ENCODE measurements at regions not wholly inside any gene's neighbourhood (a gene's known extent, or its start where the extent isn't known, plus 50 kb on each side); places are given as distances from the start of the nearest gene placed in this dataset.
A peak's percentile ranks its signal among the peaks of the same experiment; 100 is the strongest.

DNA sequence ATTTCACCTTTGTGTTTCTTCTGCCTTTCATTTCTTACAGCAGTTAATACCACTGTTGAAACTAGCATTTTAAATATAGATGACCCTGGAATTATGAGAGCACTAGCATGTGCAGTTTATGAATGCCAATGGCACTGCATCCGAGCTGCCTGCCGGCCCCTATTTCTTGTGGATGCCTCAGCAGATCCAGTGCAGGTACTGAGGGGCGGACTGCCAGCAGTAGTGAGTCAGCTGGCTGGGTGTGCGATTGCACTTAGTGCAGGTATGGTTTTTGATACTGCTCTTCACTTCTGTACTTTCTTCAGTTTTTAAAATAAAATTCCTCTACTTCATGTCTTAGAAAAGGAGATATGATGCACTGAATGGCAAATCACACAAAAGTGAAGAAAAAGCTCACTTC is 453.0 kb downstream of the DIPK2A start:
- FAIRE-seq (no peak), DNase-seq (ENCODE audit: insufficient read length, low spot score) (no peak)
- no peak for TF ChIP-seq POLR2AphosphoS5 (IDR thresholded peaks at IDR 0.05; ENCODE audit: low read depth, low read length)
- no peak for TF ChIP-seq POU2F2 (IDR thresholded peaks at IDR 0.05; ENCODE audit: low read depth, low read length)
- no peak for TF ChIP-seq POLR2A (IDR thresholded peaks at IDR 0.05; ENCODE audit: low read depth, low read length)
- TF ChIP-seq TAF1 (IDR thresholded peaks at IDR 0.05; ENCODE audit: low read depth, low read length), result no peak
- no peak for TF ChIP-seq PAX5 (IDR thresholded peaks at IDR 0.05; ENCODE audit: insufficient read depth, low read length, severe bottlenecking)
- TF ChIP-seq SPI1 (IDR thresholded peaks at IDR 0.05; ENCODE audit: low read depth, low read length), result no peak

GRCh38 chr3:144426366-144426765 is 454.7 kb downstream of the DIPK2A start:
- TF ChIP-seq TAF1 (IDR thresholded peaks at IDR 0.05; ENCODE audit: low read depth, low read length), result no peak
- TF ChIP-seq SPI1 (IDR thresholded peaks at IDR 0.05; ENCODE audit: low read depth, low read length), result no peak
- TF ChIP-seq POLR2A (IDR thresholded peaks at IDR 0.05; ENCODE audit: low read depth, low read length), result no peak
- TF ChIP-seq POLR2AphosphoS5 (IDR thresholded peaks at IDR 0.05; ENCODE audit: low read depth, low read length), result no peak
- no peak for TF ChIP-seq POU2F2 (IDR thresholded peaks at IDR 0.05; ENCODE audit: low read depth, low read length)
- no peak for DNase-seq (ENCODE audit: insufficient read length, low spot score)
- no peak for FAIRE-seq

- FAIRE-seq, result no peak
- TF ChIP-seq SPI1 (IDR thresholded peaks at IDR 0.05; ENCODE audit: low read depth, low read length) (no peak), TAF1 (IDR thresholded peaks at IDR 0.05; ENCODE audit: low read depth, low read length) (no peak), PAX5 (IDR thresholded peaks at IDR 0.05; ENCODE audit: insufficient read depth, low read length, severe bottlenecking) (no peak), POLR2AphosphoS5 (IDR thresholded peaks at IDR 0.05; ENCODE audit: low read depth, low read length) (no peak), POLR2A (IDR thresholded peaks at IDR 0.05; ENCODE audit: low read depth, low read length) (no peak), POU2F2 (IDR thresholded peaks at IDR 0.05; ENCODE audit: low read depth, low read length) (no peak)
- no peak for DNase-seq (ENCODE audit: insufficient read length, low spot score)
Measured at GRCh38 chr3:144426967-144427366, 455.3 kb downstream of the DIPK2A start.

DNA sequence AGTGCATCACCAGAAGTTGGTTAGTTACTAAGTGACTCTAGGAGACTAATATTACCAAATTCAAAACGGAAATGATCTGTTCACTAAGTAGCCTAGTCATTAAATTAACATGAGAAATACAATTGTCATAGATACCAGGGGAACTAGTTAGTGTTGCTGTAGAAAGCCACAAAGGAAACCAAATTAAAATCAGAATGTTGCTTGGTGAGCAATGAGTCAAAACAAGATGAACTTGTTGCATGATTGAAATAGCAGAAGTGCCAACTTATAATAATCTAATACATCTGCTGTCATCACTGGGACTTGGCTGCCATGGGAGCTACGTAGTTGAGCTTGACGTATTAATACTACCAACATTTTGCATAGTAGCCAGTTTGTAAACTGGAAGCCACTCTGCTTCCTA is 458.1 kb downstream of the DIPK2A start:
- DNase-seq (ENCODE audit: insufficient read length, low spot score), result no peak
- FAIRE-seq, result peak; percentile 85
- no peak for TF ChIP-seq POLR2A (IDR thresholded peaks at IDR 0.05; ENCODE audit: low read depth, low read length)
- no peak for TF ChIP-seq TAF1 (IDR thresholded peaks at IDR 0.05; ENCODE audit: low read depth, low read length)
- TF ChIP-seq PAX5 (IDR thresholded peaks at IDR 0.05; ENCODE audit: insufficient read depth, low read length, severe bottlenecking), result no peak
- peak; percentile 91 for TF ChIP-seq SPI1 (IDR thresholded peaks at IDR 0.05; ENCODE audit: low read depth, low read length)

GRCh38 chr3:144431134-144431533 is 459.5 kb downstream of the DIPK2A start:
- FAIRE-seq (peak; percentile 65), DNase-seq (ENCODE audit: insufficient read length, low spot score) (no peak)
- no peak for TF ChIP-seq POLR2AphosphoS5 (IDR thresholded peaks at IDR 0.05; ENCODE audit: low read depth, low read length)
- TF ChIP-seq POLR2A (IDR thresholded peaks at IDR 0.05; ENCODE audit: low read depth, low read length), result no peak
- no peak for TF ChIP-seq SPI1 (IDR thresholded peaks at IDR 0.05; ENCODE audit: low read depth, low read length)
- no peak for TF ChIP-seq POU2F2 (IDR thresholded peaks at IDR 0.05; ENCODE audit: low read depth, low read length)
- TF ChIP-seq TAF1 (IDR thresholded peaks at IDR 0.05; ENCODE audit: low read depth, low read length), result no peak
- no peak for TF ChIP-seq PAX5 (IDR thresholded peaks at IDR 0.05; ENCODE audit: insufficient read depth, low read length, severe bottlenecking)

DNA sequence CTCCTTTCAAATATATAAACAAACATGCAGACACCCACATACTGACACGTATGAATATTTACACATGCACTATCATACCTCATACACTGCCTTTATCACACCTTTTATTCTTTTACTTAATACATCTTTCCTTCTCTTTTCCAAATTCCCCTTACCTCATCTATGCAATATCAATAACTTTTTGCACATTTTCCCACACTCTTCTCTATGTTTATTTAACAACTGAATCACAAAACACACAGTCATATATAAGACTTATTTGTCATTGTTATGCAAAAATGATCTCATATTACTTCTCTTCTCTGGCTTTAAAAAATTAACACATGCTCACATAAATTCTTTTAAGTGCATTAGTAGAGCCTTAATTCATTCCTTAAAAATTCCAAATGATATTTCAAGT is 461.4 kb downstream of the DIPK2A start:
- TF ChIP-seq POLR2AphosphoS5 (IDR thresholded peaks at IDR 0.05; ENCODE audit: low read depth, low read length) (no peak), POU2F2 (IDR thresholded peaks at IDR 0.05; ENCODE audit: low read depth, low read length) (no peak), TAF1 (IDR thresholded peaks at IDR 0.05; ENCODE audit: low read depth, low read length) (no peak), POLR2A (IDR thresholded peaks at IDR 0.05; ENCODE audit: low read depth, low read length) (no peak), SPI1 (IDR thresholded peaks at IDR 0.05; ENCODE audit: low read depth, low read length) (no peak), PAX5 (IDR thresholded peaks at IDR 0.05; ENCODE audit: insufficient read depth, low read length, severe bottlenecking) (no peak)
- peak; percentile 52 for FAIRE-seq
- DNase-seq (ENCODE audit: insufficient read length, low spot score), result no peak

DNA sequence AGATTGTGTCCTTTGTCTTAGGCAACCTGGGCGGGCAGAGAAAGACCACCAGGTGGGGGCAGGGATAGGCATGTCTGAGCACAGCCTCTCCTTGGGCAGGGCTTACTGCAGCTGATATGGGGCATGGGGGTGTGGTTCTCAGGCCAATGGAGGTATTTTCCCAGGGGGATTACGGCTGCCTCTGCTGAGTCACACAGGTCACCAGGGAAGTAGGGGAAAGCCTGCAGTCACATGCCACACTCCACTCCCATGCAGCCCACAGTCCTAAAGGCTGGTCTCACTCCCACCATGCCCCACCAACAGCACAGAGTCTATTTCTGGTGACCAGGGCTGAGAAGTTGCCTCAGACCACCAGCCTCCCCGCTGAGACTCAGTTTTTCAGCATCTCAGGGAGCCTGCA is 466.4 kb downstream of the DIPK2A start:
- no peak for TF ChIP-seq SPI1 (IDR thresholded peaks at IDR 0.05; ENCODE audit: low read depth, low read length)
- TF ChIP-seq POLR2AphosphoS5 (IDR thresholded peaks at IDR 0.05; ENCODE audit: low read depth, low read length), result no peak
- no peak for TF ChIP-seq POLR2A (IDR thresholded peaks at IDR 0.05; ENCODE audit: low read depth, low read length)
- TF ChIP-seq PAX5 (IDR thresholded peaks at IDR 0.05; ENCODE audit: insufficient read depth, low read length, severe bottlenecking), result no peak
- TF ChIP-seq POU2F2 (IDR thresholded peaks at IDR 0.05; ENCODE audit: low read depth, low read length), result no peak
- no peak for TF ChIP-seq TAF1 (IDR thresholded peaks at IDR 0.05; ENCODE audit: low read depth, low read length)
- DNase-seq (ENCODE audit: insufficient read length, low spot score), result no peak
- FAIRE-seq, result no peak

DNA sequence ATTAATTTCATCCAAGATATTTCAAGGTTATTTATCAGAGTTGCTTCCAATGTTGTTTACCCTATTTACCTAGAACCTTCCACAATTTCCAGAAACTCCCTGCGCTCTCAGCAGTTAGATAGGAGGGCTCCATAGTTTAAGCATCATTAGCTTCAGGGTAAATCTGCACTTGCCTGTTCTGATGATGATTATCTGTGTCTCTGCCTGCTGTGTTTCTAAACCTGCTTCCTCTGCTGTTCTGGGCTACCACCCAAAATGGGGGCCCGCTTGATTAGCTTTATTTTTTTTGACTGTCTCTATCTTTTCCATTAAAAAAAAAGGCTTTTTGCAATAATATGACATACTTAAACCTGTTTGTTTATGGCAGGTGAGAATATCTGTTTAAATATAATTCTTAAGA is 472.4 kb downstream of the DIPK2A start:
- no peak for DNase-seq (ENCODE audit: insufficient read length, low spot score)
- no peak for FAIRE-seq
- TF ChIP-seq POLR2AphosphoS5 (IDR thresholded peaks at IDR 0.05; ENCODE audit: low read depth, low read length) (no peak), POLR2A (IDR thresholded peaks at IDR 0.05; ENCODE audit: low read depth, low read length) (no peak), SPI1 (IDR thresholded peaks at IDR 0.05; ENCODE audit: low read depth, low read length) (no peak), TAF1 (IDR thresholded peaks at IDR 0.05; ENCODE audit: low read depth, low read length) (no peak), PAX5 (IDR thresholded peaks at IDR 0.05; ENCODE audit: insufficient read depth, low read length, severe bottlenecking) (no peak), POU2F2 (IDR thresholded peaks at IDR 0.05; ENCODE audit: low read depth, low read length) (no peak)

DNA sequence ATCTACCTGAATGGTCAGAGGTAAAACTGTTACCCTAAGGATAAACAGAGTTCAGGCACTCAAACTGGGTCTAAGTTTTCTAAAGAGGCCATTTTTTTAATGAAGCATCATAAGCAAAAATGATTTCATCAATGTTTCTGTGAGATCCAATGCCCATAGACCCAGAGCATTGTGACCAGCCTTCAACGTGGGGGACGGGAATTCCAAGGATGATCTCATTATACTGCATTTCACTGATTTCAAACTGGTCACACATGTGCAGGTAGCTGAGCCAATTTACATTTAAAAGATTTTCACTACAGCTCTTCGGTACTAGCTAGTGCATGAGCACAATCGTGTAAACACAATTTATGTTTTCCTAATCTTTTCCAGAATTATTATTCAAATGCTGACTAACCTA is 472.9 kb downstream of the DIPK2A start:
- FAIRE-seq (no peak), DNase-seq (ENCODE audit: insufficient read length, low spot score) (no peak)
- TF ChIP-seq POLR2AphosphoS5 (IDR thresholded peaks at IDR 0.05; ENCODE audit: low read depth, low read length), result no peak
- no peak for TF ChIP-seq PAX5 (IDR thresholded peaks at IDR 0.05; ENCODE audit: insufficient read depth, low read length, severe bottlenecking)
- no peak for TF ChIP-seq SPI1 (IDR thresholded peaks at IDR 0.05; ENCODE audit: low read depth, low read length)
- no peak for TF ChIP-seq TAF1 (IDR thresholded peaks at IDR 0.05; ENCODE audit: low read depth, low read length)
- no peak for TF ChIP-seq POLR2A (IDR thresholded peaks at IDR 0.05; ENCODE audit: low read depth, low read length)
- no peak for TF ChIP-seq POU2F2 (IDR thresholded peaks at IDR 0.05; ENCODE audit: low read depth, low read length)

GRCh38 chr3:144455841-144456440 is 484.3 kb downstream of the DIPK2A start:
- no peak for FAIRE-seq
- DNase-seq (ENCODE audit: insufficient read length, low spot score), result no peak
- TF ChIP-seq POLR2A (IDR thresholded peaks at IDR 0.05; ENCODE audit: low read depth, low read length) (no peak), POLR2AphosphoS5 (IDR thresholded peaks at IDR 0.05; ENCODE audit: low read depth, low read length) (no peak), POU2F2 (IDR thresholded peaks at IDR 0.05; ENCODE audit: low read depth, low read length) (no peak), PAX5 (IDR thresholded peaks at IDR 0.05; ENCODE audit: insufficient read depth, low read length, severe bottlenecking) (no peak), SPI1 (IDR thresholded peaks at IDR 0.05; ENCODE audit: low read depth, low read length) (no peak), TAF1 (IDR thresholded peaks at IDR 0.05; ENCODE audit: low read depth, low read length) (no peak)

All from GM12891 (cell line).